H9 (cell line): ENCODE measurements at regions not wholly inside any gene's neighbourhood (a gene's known extent, or its start where the extent isn't known, plus 50 kb on each side); places are given as distances from the start of the nearest gene placed in this dataset.

Experiments
- DNase-seq: peaks from one replicate; pipeline ENCODE4 v3.0.0-alpha.2; 2017
- H2AFZ ChIP-seq: one replicate; pipeline ENCODE4 v1.6.1; 2013; ENCODE audit warnings: mild to moderate bottlenecking, low read length, control low read depth, moderate library complexity
- H2AK5ac ChIP-seq: 2 replicates; pipeline ENCODE4 v1.6.1; 2013; ENCODE audit warnings: low read length, control low read depth, mixed read lengths; ENCODE audit not compliant: insufficient read length
- H2BK120ac ChIP-seq: one replicate; pipeline ENCODE4 v1.6.1; 2013; ENCODE audit warnings: low read depth, mild to moderate bottlenecking, low read length, control low read depth, inconsistent platforms; ENCODE audit not compliant: poor library complexity, severe bottlenecking
- H2BK12ac ChIP-seq: 2 replicates; pipeline ENCODE4 v1.6.1; 2013; ENCODE audit warnings: low read length, control low read depth, mixed read lengths, low read depth; ENCODE audit not compliant: insufficient read length
- H2BK15ac ChIP-seq: 2 replicates; pipeline ENCODE4 v1.6.1; 2013; ENCODE audit warnings: low read depth, low read length, control low read depth
- H2BK20ac ChIP-seq: one replicate; pipeline ENCODE4 v1.6.1; 2013; ENCODE audit warnings: low read depth, mild to moderate bottlenecking, low read length, control low read depth, inconsistent platforms; ENCODE audit not compliant: poor library complexity, severe bottlenecking
- H2BK5ac ChIP-seq: 2 replicates; pipeline ENCODE4 v1.6.1; 2013; ENCODE audit warnings: low read length, control low read depth, mixed read lengths; ENCODE audit not compliant: insufficient read length
- H3K14ac ChIP-seq: 2 replicates; pipeline ENCODE4 v1.6.1; 2013; ENCODE audit warnings: low read length, control low read depth; ENCODE audit not compliant: insufficient read depth
- H3K18ac ChIP-seq: 2 replicates; pipeline ENCODE4 v1.6.1; 2013; ENCODE audit warnings: low read depth, mild to moderate bottlenecking, mixed read lengths, low read length, control low read depth; ENCODE audit not compliant: insufficient read length
- H3K23ac ChIP-seq: 2 replicates; pipeline ENCODE4 v1.6.1; 2013; ENCODE audit warnings: low read length, control low read depth, mixed read lengths, low read depth; ENCODE audit not compliant: insufficient read length
- H3K23me2 ChIP-seq: 2 replicates; pipeline ENCODE4 v1.6.1; 2013; ENCODE audit warnings: low read depth, mild to moderate bottlenecking, mixed read lengths, low read length, control low read depth; ENCODE audit not compliant: insufficient read length, poor library complexity, severe bottlenecking
- H3K27ac ChIP-seq: 2 replicates; pipeline ENCODE4 v1.5.1; 2013; ENCODE audit warnings: low read length, control low read depth, mixed read lengths, low read depth; ENCODE audit not compliant: insufficient read length
- H3K27me3 ChIP-seq: 2 replicates; pipeline ENCODE4 v1.6.1; 2013; ENCODE audit warnings: low read length, control low read depth, inconsistent platforms; ENCODE audit not compliant: insufficient read depth
- H3K4ac ChIP-seq: 2 replicates; pipeline ENCODE4 v1.6.1; 2013; ENCODE audit warnings: low read depth, mild to moderate bottlenecking, control low read depth, inconsistent platforms, low read length, moderate library complexity
- H3K4me1 ChIP-seq: 2 replicates; pipeline ENCODE4 v1.6.1; 2013; ENCODE audit warnings: low read length, control low read depth, inconsistent platforms; ENCODE audit not compliant: insufficient read depth
- H3K4me2 ChIP-seq: 2 replicates; pipeline ENCODE4 v1.6.1; 2013; ENCODE audit warnings: low read length, control low read depth, mixed read lengths; ENCODE audit not compliant: insufficient read length, insufficient read depth
- H3K56ac ChIP-seq: 2 replicates; pipeline ENCODE4 v1.6.1; 2013; ENCODE audit warnings: low read depth, mild to moderate bottlenecking, mixed read lengths, low read length, control low read depth; ENCODE audit not compliant: insufficient read length
- H3K79me1 ChIP-seq: 2 replicates; pipeline ENCODE4 v1.6.1; 2013; ENCODE audit warnings: low read depth, mild to moderate bottlenecking, moderate library complexity, low read length, control low read depth, inconsistent platforms; ENCODE audit not compliant: insufficient read depth, poor library complexity, severe bottlenecking
- H3K79me2 ChIP-seq: 2 replicates; pipeline ENCODE4 v1.6.1; 2013; ENCODE audit warnings: low read length, control low read depth, inconsistent platforms; ENCODE audit not compliant: insufficient read depth
- H3K9ac ChIP-seq: 2 replicates; pipeline ENCODE4 v1.6.1; 2013; ENCODE audit warnings: low read length, control low read depth, mixed read lengths; ENCODE audit not compliant: insufficient read length; ENCODE audit errors: extremely low read depth
- H3K9me3 ChIP-seq: one replicate; pipeline ENCODE4 v1.6.1; 2013; ENCODE audit warnings: low read depth, low read length, inconsistent platforms; ENCODE audit not compliant: control insufficient read depth
- H3T11ph ChIP-seq: one replicate; pipeline ENCODE4 v1.6.1; 2013; ENCODE audit warnings: mild to moderate bottlenecking, low read length, control low read depth, inconsistent platforms
- H4K20me1 ChIP-seq: one replicate; pipeline ENCODE4 v1.6.1; 2013; ENCODE audit not compliant: control insufficient read depth, insufficient read length, insufficient read depth
- H4K5ac ChIP-seq: 2 replicates; pipeline ENCODE4 v1.6.1; 2013; ENCODE audit warnings: low read depth, mild to moderate bottlenecking, mixed read lengths, low read length, control low read depth; ENCODE audit not compliant: insufficient read length
- H4K8ac ChIP-seq: replicated peaks from 2 replicates; pipeline ENCODE4 v1.6.1; 2013; ENCODE audit warnings: low read length, control low read depth, mixed read lengths, low read depth; ENCODE audit not compliant: insufficient read length
- H4K91ac ChIP-seq: 2 replicates; pipeline ENCODE4 v1.6.1; 2013; ENCODE audit warnings: low read depth, mild to moderate bottlenecking, moderate library complexity, mixed read lengths, low read length, control low read depth; ENCODE audit not compliant: insufficient read length
- H3K27ac Mint-ChIP-seq, 3 experiments: 2 replicates in 2 of 3; 3 replicates in 1 of 3; pipeline ENCODE4 v1.8.0; 2020 to 2021; ENCODE audit warnings: mixed read lengths in 3 of 3, mild to moderate bottlenecking in 1 of 3, moderate library complexity in 1 of 3
- H3K27me3 Mint-ChIP-seq: 2 replicates; pipeline ENCODE4 v1.8.0; 2021; ENCODE audit warnings: low read depth, mild to moderate bottlenecking, moderate library complexity, mixed read lengths
- H3K36me3 Mint-ChIP-seq, 3 experiments: 2 replicates in 2 of 3; 3 replicates in 1 of 3; pipeline ENCODE4 v1.8.0; 2020 to 2021; ENCODE audit warnings: low read depth in 3 of 3, mixed read lengths in 3 of 3; ENCODE audit not compliant: insufficient read depth in 1 of 3
- H3K4me1 Mint-ChIP-seq, 2 experiments: 2 replicates each; pipeline ENCODE4 v1.8.0; 2020; ENCODE audit warnings: mixed read lengths in 2 of 2
- H3K4me3 Mint-ChIP-seq, 2 experiments: 2 replicates in 1 of 2; 3 replicates in 1 of 2; pipeline ENCODE4 v1.8.0; 2020 to 2021; ENCODE audit warnings: mild to moderate bottlenecking in 2 of 2, mixed read lengths in 2 of 2, moderate library complexity in 1 of 2
- H3K9me3 Mint-ChIP-seq, 2 experiments: 2 replicates in 1 of 2; 3 replicates in 1 of 2; pipeline ENCODE4 v1.8.0; 2020; ENCODE audit warnings: mild to moderate bottlenecking in 2 of 2, mixed read lengths in 2 of 2, moderate library complexity in 1 of 2
- CTCF ChIP-seq: fragments of 200-600 bp; sonication (generic); conservative IDR thresholded peaks from 3 replicates; pipeline ENCODE4 v1.8.0; 2021; ENCODE audit warnings: antibody characterized with exemption, mild to moderate bottlenecking

GRCh38 chr9:2300325-2300724, 285.2 kb downstream of the SMARCA2 start:
- Histone ChIP-seq H2BK120ac (no peak overlapping the region), H2BK12ac (no peak overlapping the region), H4K8ac (no peak overlapping the region), H2BK20ac (no peak overlapping the region), H3K79me2 (no peaks in the 10 kb centered on the region), H3K9ac (no peak overlapping the region), H3K23ac (no peak overlapping the region), H3K14ac (no peak overlapping the region), H3K4me2 (no peak overlapping the region), H2BK15ac (no peak overlapping the region), H3K18ac (no peak overlapping the region), H3K4ac (no peak overlapping the region), H2BK5ac (no peak overlapping the region), H3K27ac (no peak overlapping the region), H3T11ph (no peak overlapping the region), H3K4me1 (no peaks in the 10 kb centered on the region), H3K27me3 (no peaks in the 10 kb centered on the region), H3K79me1 (no peaks in the 10 kb centered on the region), H4K91ac (no peak overlapping the region), H4K5ac (no peak overlapping the region), H3K9me3 (no peaks in the 10 kb centered on the region), H4K20me1 (no peaks in the 10 kb centered on the region), H2AK5ac (no peak overlapping the region), H3K23me2 (no peaks in the 10 kb centered on the region), H2AFZ (no peak overlapping the region), H3K56ac (no peak overlapping the region)
- H3K36me3 Mint-ChIP-seq, result peaks cover 11 to 27% (median 13%) of the 10 kb centered on the region in 3 experiments; a peak in 6 of 7 replicates
- no peak overlapping the region for H3K4me3 Mint-ChIP-seq
- DNase-seq, result no peak
- H3K9me3 Mint-ChIP-seq, result peaks cover 11 to 14% of the 10 kb centered on the region in 2 experiments; a peak in 4 of 5 replicates
- H3K27me3 Mint-ChIP-seq, result peaks cover 2% of the 10 kb centered on the region; the same call in 1 of the 2 replicates
- H3K27ac Mint-ChIP-seq, result no peak overlapping the region
- TF ChIP-seq CTCF, result no peak
- peaks cover 0 to 9% of the 10 kb centered on the region in 2 experiments; a peak in 2 of 4 replicates for H3K4me1 Mint-ChIP-seq
